ENCODE measurements at regions not wholly inside any gene's neighbourhood (a gene's known extent, or its start where the extent isn't known, plus 50 kb on each side); places are given as distances from the start of the nearest gene placed in this dataset.

- Histone ChIP-seq H3K9me3 (no peaks in the 10 kb centered on the region), H3K36me3 (no peaks in the 10 kb centered on the region), H3K4me3 (ENCODE audit: low read depth in 1 of 2, low read length in 1 of 2) (no peak overlapping the region), H3K27ac (no peak overlapping the region), H3K27me3 (no peaks in the 10 kb centered on the region), H3K4me1 (ENCODE audit: control insufficient read depth in 1 of 2, insufficient read depth in 1 of 2, low read depth in 1 of 2, low read length in 1 of 2) (no peaks in the 10 kb centered on the region)
- TF ChIP-seq CTCF (IDR thresholded peaks at IDR 0.05) = no peak
Observed at GRCh38 chr20:52847029-52847660, 125.0 kb upstream of the TSHZ2 start.

- no peaks in the 10 kb centered on the region for H3K36me3 ChIP-seq
- H3K9me3 ChIP-seq = no peaks in the 10 kb centered on the region
- no peak overlapping the region for H3K27ac ChIP-seq
- H3K27me3 ChIP-seq = no peaks in the 10 kb centered on the region
- no peaks in the 10 kb centered on the region for H3K4me1 ChIP-seq (ENCODE audit: control insufficient read depth in 1 of 2, insufficient read depth in 1 of 2, low read depth in 1 of 2, low read length in 1 of 2)
- H3K4me3 ChIP-seq (ENCODE audit: low read depth in 1 of 2, low read length in 1 of 2) = no peak overlapping the region
- TF ChIP-seq CTCF (IDR thresholded peaks at IDR 0.05) = no peak
Observed at GRCh38 chr20:52845044-52845443, 127.1 kb upstream of the TSHZ2 start.

GRCh38 chr20:52843425-52843824 is 128.7 kb upstream of the TSHZ2 start:
- no peak for TF ChIP-seq CTCF (IDR thresholded peaks at IDR 0.05)
- H3K9me3 ChIP-seq = no peaks in the 10 kb centered on the region
- H3K4me3 ChIP-seq (ENCODE audit: low read depth in 1 of 2, low read length in 1 of 2) = no peak overlapping the region
- H3K4me1 ChIP-seq (ENCODE audit: control insufficient read depth in 1 of 2, insufficient read depth in 1 of 2, low read depth in 1 of 2, low read length in 1 of 2) = no peaks in the 10 kb centered on the region
- no peaks in the 10 kb centered on the region for H3K27me3 ChIP-seq
- no peak overlapping the region for H3K27ac ChIP-seq
- H3K36me3 ChIP-seq = no peaks in the 10 kb centered on the region

- no peak for TF ChIP-seq CTCF (IDR thresholded peaks at IDR 0.05)
- Histone ChIP-seq H3K4me1 (ENCODE audit: control insufficient read depth in 1 of 2, insufficient read depth in 1 of 2, low read depth in 1 of 2, low read length in 1 of 2) (no peaks in the 10 kb centered on the region), H3K9me3 (no peaks in the 10 kb centered on the region), H3K36me3 (no peaks in the 10 kb centered on the region), H3K27me3 (no peaks in the 10 kb centered on the region), H3K4me3 (ENCODE audit: low read depth in 1 of 2, low read length in 1 of 2) (no peak overlapping the region), H3K27ac (no peak overlapping the region)
Observed at GRCh38 chr20:52841003-52841402, 131.2 kb upstream of the TSHZ2 start.

- Histone ChIP-seq H3K27me3 (no peaks in the 10 kb centered on the region), H3K9me3 (no peaks in the 10 kb centered on the region)
- no peak for TF ChIP-seq CTCF (IDR thresholded peaks at IDR 0.05)
Observed at GRCh38 chr20:52840041-52840440, 132.1 kb upstream of the TSHZ2 start.

More at GRCh38 chr20:52840041-52840440, 132.1 kb upstream of the TSHZ2 start:
- Histone ChIP-seq H3K36me3 (no peaks in the 10 kb centered on the region), H3K4me3 (ENCODE audit: low read depth in 1 of 2, low read length in 1 of 2) (no peak overlapping the region), H3K4me1 (ENCODE audit: control insufficient read depth in 1 of 2, insufficient read depth in 1 of 2, low read depth in 1 of 2, low read length in 1 of 2) (no peaks in the 10 kb centered on the region), H3K27ac (no peak overlapping the region)
